ENCODE measurements at regions not wholly inside any gene's neighbourhood (a gene's known extent, or its start where the extent isn't known, plus 50 kb on each side); places are given as distances from the start of the nearest gene placed in this dataset.
A peak's percentile ranks its signal among the peaks of the same experiment; 100 is the strongest.
"Not testable (repeated sequence)": the region's sequence is repeated elsewhere in the genome, so short reads cannot be mapped to it uniquely, and the experiment has no call there.

DNA sequence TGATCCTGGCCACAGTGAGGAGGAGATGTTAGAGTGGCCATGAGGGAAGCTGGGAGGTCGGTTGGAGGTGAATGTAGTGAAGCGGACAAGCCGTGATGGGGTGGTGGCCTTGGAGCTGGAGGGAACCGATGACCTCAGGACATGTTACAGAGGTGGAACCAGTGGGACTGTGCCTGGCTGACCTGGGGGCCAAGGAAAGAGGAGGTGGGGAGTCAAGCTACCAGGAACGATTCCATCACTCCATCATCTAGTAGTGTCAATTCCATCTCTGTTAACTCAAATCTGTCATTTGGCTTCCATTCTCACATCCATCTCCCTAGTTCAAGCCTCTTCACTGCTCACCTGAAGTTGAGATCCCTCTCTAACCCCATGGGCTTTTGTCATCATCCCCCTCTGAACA, 102.4 kb upstream of the LYZL2 start:
- no peak for DNase-seq (ENCODE audit: low read depth)

DNA sequence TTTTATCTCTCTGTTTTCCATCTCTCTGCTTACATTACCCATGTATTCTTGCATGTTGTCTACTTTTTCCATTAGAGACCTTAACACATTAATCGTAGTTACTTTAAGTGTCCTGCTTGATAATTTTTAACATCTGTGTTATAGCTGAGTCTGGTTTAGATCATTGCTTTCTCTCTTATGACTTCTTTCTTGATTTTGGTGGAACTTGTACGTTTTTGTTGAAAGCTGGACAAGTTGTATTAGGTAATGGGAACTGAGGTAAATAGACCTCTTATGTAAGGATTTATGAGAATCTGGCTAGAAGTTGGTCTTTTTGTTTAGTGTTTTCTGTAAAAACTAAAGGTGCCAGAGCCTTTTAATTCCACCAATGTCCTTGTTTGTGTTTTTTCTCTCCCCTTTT, 100.8 kb upstream of the LYZL2 start:
- no peak for DNase-seq (ENCODE audit: low read depth)

DNA sequence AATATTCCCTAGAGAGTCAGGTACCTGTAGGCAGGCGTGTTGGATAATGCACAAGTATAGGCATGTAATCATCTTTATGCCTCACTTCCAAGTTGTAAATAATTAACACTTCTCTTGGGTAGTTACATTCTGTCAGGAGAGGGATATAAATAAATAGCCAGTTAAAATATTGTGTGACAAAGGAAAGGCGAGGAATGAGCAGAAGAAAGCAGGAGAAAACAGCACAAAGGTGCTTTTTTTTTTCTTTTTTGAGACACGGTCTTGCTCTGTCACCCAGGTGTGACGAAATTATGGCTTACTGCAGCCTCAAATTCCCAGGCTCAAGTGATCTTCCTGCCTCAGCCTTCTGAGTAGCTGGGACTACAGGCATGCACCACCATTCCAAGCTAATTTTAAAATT, 99.2 kb upstream of the LYZL2 start:
- DNase-seq (ENCODE audit: low read depth): no peak

DNA sequence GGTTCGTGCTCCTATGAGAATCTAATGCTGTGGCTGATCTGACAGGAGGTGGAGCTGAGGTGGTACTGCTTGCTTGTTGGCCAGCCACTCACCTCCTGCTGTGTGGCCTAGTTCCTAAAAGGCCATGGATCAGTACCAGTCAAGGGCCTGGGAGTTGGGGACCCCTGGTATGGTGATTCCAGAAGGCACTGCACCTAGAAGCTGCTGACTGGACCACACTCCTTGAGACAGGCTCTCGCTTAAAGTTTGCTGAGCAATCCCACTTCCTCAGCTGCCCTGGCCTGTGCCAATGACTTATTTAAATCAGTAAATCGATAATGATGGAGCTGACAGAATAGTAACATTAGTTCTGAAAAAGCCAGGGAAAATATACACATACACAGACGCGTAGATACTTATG, 98.6 kb upstream of the LYZL2 start:
- DNase-seq (ENCODE audit: low read depth): no peak

DNA sequence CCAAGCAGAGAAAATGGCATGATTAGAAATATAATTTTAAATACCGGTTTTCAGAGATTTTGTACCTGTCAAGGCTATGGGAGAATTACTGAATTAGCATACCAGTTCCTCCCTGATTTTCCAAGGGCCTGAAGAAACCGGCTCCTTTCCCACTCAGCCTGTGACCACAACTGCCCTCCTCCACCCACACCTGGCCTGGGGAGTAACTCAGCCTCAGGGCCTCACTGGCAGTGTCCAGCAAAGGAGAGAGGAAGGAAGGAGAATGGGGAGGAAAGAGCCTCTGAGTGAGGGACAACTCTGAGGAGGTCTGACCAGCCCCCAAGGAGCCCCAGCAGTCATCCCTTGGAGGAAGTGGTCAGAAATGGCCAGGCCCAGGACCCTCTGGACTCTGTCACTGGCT, 98.0 kb upstream of the LYZL2 start:
- DNase-seq (ENCODE audit: low read depth): no peak

DNA sequence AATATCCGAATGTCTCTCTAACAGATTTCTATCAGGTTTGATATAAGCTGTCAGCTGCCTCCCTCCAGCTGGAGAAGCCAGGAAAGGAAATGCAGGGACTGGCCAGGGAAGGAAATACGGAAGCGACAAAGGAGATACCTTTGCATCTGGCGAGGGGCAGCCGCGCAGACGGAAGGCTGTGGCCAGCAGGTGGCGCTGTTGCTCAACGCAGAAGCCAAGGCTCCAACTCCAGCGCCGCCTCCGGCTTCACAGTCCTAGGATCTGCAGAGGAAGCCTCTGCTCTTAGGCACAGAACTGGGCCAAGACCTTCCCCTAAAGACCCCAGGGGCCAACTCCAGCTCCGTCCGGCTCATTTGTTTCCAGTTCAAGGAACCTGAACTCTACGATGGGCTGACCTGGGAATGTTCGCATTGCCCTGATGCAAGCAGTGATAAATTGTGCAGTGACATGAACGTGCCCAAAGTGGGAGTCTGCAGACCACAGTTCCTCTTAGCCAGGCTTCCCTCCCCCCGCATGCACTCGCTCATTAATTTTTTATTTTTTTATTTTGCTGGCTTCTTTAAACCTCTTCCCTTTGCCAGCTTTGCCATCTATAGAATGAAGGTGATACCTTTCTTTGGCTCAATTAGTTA, 97.3 kb upstream of the LYZL2 start:
- peak; percentile 59 for DNase-seq (ENCODE audit: low read depth)

DNA sequence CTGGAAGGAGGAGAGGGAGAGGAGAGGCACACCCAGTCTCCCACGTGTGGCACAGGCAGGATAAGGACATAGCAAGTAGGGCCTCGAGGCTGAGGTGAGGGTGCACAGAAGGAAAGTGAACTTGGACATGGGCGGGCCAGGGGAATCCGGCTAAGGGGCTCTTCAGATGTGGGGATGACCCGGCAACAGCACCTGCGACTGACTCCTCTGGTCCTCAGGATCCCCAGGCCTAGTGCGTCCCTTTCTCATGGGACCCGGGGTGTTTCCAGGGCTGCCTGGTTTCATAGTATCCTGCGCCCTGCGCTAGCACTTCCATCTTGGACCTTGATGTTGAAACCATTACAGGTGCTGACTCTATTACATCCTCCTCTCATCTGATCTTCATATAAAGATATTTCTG, 96.1 kb upstream of the LYZL2 start:
- DNase-seq (ENCODE audit: low read depth): no peak

DNA sequence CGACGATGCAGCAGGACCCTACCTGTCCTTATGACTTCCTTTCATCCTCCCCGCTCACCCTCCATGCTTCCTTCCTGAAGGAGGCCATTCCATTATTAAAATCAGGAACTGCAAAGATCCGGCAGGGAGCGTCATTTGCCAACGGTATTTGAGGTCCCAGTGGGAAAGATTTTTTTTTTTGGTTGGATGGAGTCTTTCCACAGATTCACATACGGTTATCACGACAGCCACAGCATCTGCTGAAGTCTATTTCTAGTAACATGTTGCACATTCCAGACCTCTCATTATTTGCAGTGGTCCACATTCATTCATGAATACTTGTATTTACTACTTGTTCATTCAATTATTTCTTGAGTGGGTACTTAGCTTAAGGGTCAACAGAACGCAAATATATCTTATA, 94.7 kb upstream of the LYZL2 start:
- no peak for DNase-seq (ENCODE audit: low read depth)

DNA sequence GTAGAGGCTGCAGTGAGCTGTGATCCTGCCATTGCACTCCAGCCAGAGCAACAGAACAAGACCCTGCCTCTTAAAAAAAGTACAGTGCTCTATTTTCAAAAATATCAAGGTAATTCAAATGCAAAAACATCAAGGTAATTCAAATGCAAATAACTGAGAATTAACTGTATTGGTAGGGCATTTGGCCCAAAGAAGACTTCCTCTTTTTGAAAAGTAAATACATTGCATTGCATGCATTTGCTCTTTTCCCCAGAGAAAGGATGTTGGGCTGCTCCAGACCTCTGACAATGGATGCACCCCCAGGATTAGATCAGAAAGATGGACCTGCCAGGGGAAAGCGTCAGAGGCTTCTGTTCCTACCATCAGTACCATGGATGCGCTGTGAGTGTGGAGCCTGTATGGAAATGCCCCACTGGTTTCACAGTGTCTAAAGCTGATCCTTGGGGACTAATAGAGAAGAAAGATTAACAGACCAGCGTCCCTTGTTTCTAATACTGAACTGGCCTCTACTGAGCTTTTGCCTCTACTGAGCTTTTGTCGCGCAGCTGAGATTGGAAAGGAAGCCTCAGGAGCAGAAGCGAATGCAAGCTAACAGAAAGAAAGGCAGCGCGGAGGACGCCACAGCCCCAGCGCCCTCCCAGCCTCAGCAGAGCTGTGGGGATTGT, 93.5 kb upstream of the LYZL2 start:
- no peak for DNase-seq (ENCODE audit: low read depth)

DNA sequence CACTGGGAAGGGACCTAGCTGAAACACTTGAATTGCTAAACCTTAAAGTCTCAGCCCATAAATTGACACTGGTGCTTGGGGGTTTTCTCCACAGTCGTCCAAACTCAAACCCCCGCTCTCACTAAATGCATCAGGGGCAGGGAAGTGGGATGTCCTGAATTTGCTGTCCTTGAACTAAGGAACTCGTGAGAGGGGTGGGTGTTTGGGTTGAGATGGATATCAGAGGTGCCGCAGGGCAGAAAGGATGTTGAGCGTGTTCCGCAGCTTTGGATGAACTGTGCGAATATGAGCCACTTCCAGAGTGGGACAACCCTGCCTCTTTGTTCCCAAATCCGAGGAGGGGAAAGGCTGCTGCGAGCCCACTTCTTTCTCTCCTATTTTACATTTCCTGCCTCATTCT, 90.3 kb upstream of the LYZL2 start:
- DNase-seq (ENCODE audit: low read depth): no peak

DNA sequence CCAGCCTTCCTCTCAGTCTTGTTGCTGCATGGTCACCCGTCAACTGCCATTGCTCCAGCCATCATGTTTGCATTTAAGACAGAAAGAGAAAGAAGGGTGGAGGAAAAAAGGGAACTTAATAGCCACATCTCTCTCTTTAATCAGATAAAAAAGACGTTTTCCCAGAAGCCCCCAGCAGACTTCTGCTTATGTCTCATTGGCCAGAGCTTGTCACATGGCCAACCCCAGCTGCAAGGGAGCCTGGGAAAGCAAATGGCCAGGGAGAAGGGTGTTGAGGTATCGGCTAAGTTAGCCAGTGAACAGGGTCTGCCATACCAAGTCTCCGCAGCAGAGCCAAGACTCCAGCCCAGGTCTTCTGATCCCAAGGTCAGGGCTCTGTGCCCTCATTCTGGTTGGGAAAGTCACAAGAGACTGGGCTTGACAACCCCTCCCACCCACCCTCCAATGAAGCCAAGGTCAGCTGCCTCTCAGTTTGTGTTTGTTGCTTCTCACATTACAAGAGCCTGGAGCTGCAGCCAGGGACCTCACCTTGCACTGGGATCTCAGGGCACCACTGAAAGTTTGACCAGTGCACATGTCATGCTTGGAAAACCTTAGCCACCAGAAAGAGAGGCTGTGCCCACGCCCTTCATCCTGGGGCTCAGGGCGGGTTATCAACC, 80.3 kb upstream of the LYZL2 start:
- no peak for DNase-seq (ENCODE audit: low read depth)

DNA sequence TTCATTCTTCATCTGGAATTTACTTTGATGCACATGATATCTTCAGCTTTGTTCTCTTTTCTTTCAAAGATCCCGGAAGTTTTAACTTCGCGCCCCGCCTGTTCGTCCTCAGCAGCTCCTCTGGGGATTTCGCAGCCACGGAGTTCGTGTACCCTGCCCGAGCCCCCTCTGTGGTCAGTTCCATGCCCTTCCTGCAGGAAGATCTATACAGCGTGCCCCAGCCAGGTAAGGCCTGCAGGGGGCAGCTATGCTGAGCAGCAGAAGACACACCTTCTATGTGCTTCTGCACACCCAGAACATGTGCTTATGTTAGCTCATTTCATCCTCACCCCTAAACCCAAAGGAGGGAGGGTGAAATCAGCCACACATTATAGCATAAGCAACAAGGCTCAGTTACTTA, 79.7 kb upstream of the LYZL2 start:
- no peak for DNase-seq (ENCODE audit: low read depth)

DNA sequence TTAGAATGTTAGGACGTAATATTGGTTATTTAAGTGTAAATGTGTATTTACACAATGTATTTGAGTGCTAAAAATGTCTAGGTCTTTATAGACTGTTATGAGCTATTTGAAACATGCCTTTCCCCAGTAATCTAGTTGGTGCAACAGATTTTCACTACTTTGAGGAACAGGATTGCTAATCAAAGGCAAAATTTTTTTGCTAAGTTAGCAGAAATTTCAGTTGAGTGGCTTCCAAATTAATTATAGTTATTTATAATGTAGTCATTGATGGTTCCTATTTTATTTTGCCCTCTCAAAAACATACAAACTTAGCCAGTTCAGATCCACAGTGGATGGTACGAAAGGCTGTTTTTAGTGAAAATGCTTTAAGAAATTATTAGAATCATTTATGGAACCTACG, 78.7 kb upstream of the LYZL2 start:
- DNase-seq (ENCODE audit: low read depth): no peak

DNA sequence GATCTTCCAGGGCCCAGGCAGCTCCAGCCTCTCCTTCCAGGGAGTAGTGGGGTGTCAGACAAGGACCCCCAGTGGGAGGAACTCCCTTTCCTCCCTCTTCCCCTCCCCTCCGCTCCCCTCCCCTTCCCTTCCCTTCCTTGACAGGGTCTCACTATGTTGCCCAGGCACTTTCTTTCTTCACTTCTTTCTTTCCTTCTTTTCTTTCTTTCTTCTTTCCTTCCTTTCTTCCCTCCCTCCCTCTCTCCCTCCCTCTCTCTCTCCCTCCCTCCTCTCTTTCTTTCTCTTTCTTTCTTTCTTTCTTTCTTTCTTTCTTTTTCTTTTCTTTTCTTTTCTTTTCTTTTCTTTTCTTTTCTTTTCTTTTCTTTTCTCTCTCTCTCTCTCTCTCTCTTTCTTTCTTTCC, 76.6 kb upstream of the LYZL2 start:
- DNase-seq (ENCODE audit: low read depth): not testable (repeated sequence)

DNA sequence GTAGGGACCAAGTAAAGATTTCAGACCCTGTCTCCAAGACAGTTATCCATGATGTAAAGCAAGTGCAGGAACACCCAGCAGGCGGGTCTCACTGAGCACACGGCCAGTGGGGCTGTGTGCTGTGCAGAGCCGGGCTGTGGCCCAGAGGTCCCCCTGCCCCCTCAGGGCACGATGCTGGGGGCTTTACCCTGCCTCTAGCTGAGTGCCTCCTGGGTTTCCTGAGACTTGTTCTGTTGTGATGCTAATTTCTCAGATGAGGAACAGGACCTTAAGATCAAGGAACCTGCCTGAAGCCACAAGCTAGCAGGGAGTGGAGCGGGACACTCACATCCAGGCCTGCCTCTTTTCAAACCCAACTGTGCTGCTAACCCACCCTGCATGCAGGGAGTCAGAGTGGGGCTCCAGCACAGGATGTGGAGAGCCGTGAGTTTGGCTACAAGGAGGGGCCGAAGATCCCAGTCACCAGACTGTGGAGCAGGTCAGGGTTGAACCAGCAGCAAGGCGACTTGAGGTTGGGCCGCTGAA, 76.1 kb upstream of the LYZL2 start:
- DNase-seq (ENCODE audit: low read depth): no peak

DNA sequence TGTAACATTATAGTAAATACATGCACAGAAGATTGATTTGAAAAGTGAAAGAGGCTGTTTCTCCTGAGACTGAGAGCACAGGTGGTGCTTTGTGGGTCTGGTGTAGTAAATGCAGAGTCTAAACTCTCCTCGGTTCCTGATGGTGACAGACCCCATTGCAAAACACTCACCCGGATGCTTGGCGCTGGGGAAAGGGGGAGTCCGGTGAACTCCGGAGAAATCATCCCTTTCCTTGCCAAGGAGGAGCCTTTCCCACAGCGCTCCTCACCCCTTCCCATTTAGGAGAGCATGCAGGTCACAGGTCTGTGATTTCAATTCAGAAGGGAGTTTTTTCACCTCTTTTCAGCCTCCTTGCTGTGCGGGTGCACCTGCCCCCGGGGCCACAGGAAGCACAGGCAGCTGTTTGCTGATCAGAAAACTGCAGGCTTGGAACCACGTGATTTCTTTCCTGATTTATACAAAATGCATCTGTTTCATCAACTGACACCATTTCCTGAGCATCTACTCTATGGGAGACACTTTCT, 75.6 kb upstream of the LYZL2 start:
- no peak for DNase-seq (ENCODE audit: low read depth)

DNA sequence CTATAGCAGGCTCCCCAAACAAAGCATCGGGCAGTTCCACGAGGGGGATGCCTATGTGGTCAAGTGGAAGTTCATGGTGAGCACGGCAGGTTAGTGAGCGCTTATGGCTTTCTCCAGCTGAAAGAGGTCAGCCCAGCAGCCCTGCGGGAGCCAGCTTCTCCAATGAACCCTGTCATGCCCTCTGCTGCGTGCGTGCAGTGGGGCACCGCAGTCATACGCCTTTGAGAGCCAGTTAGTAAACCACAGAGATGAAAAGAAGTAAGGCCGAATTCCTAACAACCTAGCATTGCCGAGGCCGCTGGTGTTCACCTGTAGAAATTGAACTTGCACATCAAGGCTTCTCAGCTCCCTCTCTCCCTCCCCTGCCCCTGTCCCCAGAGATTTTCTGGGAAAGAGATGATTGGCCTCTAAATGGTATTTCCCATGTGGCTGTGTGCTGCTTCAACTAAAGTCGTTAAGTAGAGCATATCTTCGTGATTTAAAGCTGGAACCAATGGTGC, 75.1 kb upstream of the LYZL2 start:
- DNase-seq (ENCODE audit: low read depth): not testable (repeated sequence)

DNA sequence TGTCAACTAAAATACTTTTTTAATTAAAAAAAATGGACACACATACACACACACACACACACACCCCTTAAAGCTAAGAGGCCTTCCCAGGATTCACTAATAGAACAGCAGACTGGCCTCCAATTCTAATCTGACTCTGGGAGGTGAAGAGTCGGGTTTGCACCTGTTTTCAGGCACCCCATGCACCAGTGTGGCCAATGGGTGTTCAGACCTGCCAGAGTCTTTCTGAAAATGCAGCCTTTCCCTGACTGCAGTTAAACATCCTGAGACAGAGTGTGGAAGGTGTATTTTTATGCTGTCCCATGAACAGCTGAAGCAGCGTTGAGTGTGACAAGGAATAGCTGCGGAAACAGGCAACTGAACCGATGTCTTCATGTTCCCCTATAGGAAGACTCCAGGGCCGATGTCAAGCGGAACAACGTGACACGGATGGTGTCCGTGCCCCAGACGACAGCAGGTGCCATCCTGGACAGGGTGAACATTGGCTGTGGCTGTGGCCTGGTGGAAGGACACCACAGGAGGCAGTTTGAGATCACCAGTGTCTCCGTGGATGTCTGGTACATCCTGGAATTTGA, 74.6 kb upstream of the LYZL2 start:
- no peak for DNase-seq (ENCODE audit: low read depth)

DNA sequence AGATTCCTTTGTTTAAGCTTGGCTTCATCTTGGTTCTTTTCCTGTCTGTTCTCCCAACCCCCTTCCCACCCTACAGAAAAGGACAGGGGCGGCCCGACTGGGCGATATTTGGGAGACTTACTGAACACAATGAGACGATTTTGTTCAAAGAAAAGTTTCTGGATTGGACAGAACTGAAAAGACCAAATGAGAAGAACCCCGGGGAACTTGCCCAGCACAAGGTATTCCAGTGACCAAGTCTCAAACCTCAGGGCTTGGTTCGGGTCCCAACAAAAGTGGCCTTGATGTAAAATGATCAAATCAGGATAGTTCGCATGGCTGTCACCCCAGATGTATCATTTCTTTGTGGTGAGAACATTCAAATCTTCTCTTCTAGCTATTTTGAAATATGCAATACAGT, 73.9 kb upstream of the LYZL2 start:
- DNase-seq (ENCODE audit: low read depth): not testable (repeated sequence)

DNA sequence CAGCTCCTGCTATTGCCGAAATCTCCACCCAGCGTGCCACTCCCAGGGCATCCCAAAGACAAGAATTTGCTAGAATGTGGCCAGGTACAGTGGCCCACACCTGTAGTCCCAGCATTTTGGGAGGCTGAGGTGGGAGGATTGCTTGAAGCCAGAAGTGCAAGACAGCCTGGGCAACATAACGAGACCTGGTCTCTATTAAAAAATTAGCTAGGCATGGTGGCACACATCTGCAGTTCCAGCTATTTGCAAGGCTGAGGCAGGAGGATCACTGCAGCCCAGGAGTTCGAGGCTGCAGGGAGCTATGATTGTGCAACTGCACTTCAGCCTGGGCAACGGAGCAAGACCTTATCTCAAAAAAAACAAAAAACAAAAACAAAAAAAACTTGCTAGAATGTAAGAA, 73.3 kb upstream of the LYZL2 start:
- no peak for DNase-seq (ENCODE audit: low read depth)

DNA sequence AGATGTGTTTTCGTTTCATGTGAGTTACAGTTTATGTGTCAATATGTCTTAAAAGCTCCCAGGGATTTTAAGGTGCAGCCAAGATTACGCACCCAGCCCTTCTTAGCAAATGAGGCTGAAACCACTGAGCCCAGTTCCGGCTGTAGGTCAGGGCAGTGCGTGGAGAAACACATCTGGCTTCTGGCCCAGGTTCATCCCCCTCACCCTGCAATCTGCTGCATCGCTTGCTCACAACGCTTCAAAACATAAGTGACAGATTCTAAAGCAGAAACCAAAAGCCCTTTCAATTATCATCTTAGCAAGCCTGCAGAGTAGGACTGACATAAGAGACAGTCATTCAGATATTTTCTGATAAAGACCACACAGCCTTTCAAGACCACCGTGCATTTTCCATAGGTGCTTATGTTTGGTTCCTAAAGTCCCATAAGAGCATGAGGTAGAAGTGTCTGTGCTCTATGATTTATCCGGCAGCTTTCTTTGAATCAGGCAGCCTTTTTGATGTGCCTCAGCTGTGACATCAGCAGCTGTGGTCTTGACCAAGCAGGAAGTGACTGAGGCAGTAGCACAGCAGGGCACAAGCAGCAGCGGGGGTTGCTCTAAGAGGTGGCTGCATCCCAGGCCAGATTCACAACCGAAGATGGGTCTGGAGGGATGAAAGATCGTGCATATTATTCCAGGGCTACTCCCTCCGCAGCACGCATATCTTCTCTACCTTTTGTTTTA, 72.1 kb upstream of the LYZL2 start:
- DNase-seq (ENCODE audit: low read depth): peak; percentile 43

DNA sequence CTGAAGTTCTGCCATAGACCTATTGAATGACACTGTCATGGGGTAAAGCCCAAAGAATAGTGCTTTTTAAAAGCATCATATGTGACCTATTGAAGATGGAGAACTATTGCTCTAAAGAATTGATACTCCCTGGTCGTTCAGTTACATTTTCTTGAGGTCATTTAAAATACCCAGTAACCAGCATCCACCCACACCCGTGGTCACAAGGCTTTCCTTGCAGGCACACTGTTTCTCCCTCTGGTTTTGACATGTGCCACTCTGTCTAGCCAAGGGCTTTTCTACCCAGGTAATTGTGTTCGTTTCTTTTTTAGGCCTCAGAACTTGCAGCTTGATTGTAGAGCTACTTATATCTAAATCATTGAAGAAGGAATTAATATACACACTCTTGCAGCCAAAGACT, 68.3 kb upstream of the LYZL2 start:
- no peak for DNase-seq (ENCODE audit: low read depth)
